Liver (tissue), 8 donors: ENCODE measurements at regions not wholly inside any gene's neighbourhood (a gene's known extent, or its start where the extent isn't known, plus 50 kb on each side); places are given as distances from the start of the nearest gene placed in this dataset.

ENCODE experiments used
- DNase-seq: peaks from one replicate; pipeline ENCODE4 v3.0.0-alpha.2; 2017; ENCODE audit warnings: low spot score
- H3K27ac ChIP-seq, 2 donors: one replicate each; pipeline ENCODE4 v1.7.0; 2013; ENCODE audit warnings: inconsistent platforms in 2 of 2, low read length in 2 of 2, control low read depth in 1 of 2, low read depth in 1 of 2, mild to moderate bottlenecking in 1 of 2
- H3K27me3 ChIP-seq, 4 donors: one replicate each; pipeline versions ENCODE4 v1.6.1 to v1.7.0; 2013; ENCODE audit warnings: low read length in 3 of 4, inconsistent platforms in 1 of 4, mild to moderate bottlenecking in 1 of 4, moderate library complexity in 1 of 4; ENCODE audit not compliant: control insufficient read depth in 4 of 4, insufficient read depth in 4 of 4
- H3K36me3 ChIP-seq, 4 donors: one replicate each; pipeline versions ENCODE4 v1.6.1 to v1.7.0; 2013; ENCODE audit warnings: low read length in 3 of 4, mild to moderate bottlenecking in 3 of 4, low read depth in 1 of 4, moderate library complexity in 1 of 4; ENCODE audit not compliant: control insufficient read depth in 4 of 4, insufficient read depth in 3 of 4
- H3K4me1 ChIP-seq, 4 donors: one replicate each; pipeline versions ENCODE4 v1.6.1 to v1.7.0; 2013; ENCODE audit warnings: low read length in 3 of 4, mild to moderate bottlenecking in 3 of 4, moderate library complexity in 1 of 4; ENCODE audit not compliant: control insufficient read depth in 4 of 4, insufficient read depth in 4 of 4
- H3K4me3 ChIP-seq, 3 donors: one replicate each; pipeline versions ENCODE4 v1.6.1 to v1.7.0; 2013; ENCODE audit warnings: low read length in 3 of 3, control low read depth in 1 of 3, low read depth in 1 of 3, mild to moderate bottlenecking in 1 of 3
- H3K9ac ChIP-seq, 2 donors: one replicate each; pipeline ENCODE4 v1.7.0; 2013; ENCODE audit warnings: low read length in 2 of 2, mild to moderate bottlenecking in 2 of 2, moderate library complexity in 2 of 2, control low read depth in 1 of 2, low read depth in 1 of 2
- H3K9me3 ChIP-seq, 4 donors: one replicate each; pipeline versions ENCODE4 v1.6.1 to v1.7.0; 2013; ENCODE audit warnings: low read length in 3 of 4; ENCODE audit not compliant: control insufficient read depth in 4 of 4
- ATF3 ChIP-seq: IDR thresholded peaks from 2 replicates; pipeline ENCODE4 v1.6.1; 2016; ENCODE audit warnings: antibody characterized with exemption
- CTCF ChIP-seq: fragments of 150-350 bp; IDR thresholded peaks from 2 replicates; pipeline ENCODE4 v1.5.1; 2017; ENCODE audit warnings: improper control_type of control experiment, low read depth, low read length; ENCODE audit not compliant: missing input control
- FOXA2 ChIP-seq: IDR thresholded peaks from 2 replicates; pipeline ENCODE4 v1.6.1; 2016; ENCODE audit warnings: antibody characterized with exemption
- GABPA ChIP-seq, 2 donors: IDR thresholded peaks in 1 of 2; conservative IDR thresholded peaks in 1 of 2; 2 replicates each; pipeline ENCODE4 v1.6.1; 2016; ENCODE audit warnings: antibody characterized with exemption in 2 of 2, mild to moderate bottlenecking in 1 of 2, moderate library complexity in 1 of 2
- HNF4A ChIP-seq, 2 donors: conservative IDR thresholded peaks; 2 replicates each; pipeline ENCODE4 v1.6.1; 2016; ENCODE audit warnings: antibody characterized with exemption in 2 of 2, mild to moderate bottlenecking in 2 of 2
- HNF4G ChIP-seq: IDR thresholded peaks from 2 replicates; pipeline ENCODE4 v1.6.1; 2016; ENCODE audit warnings: antibody characterized with exemption
- MAX ChIP-seq: IDR thresholded peaks from 2 replicates; pipeline ENCODE4 v1.6.1; 2016; ENCODE audit warnings: antibody characterized with exemption
- NR2F2 ChIP-seq: IDR thresholded peaks from 2 replicates; pipeline ENCODE4 v1.6.1; 2016; ENCODE audit warnings: antibody characterized with exemption
- RAD21 ChIP-seq, 2 donors: IDR thresholded peaks; 2 replicates each; pipeline ENCODE4 v1.6.1; 2016; ENCODE audit warnings: antibody characterized with exemption in 2 of 2, mild to moderate bottlenecking in 2 of 2
- REST ChIP-seq: IDR thresholded peaks from 2 replicates; pipeline ENCODE4 v1.6.1; 2016; ENCODE audit warnings: antibody characterized with exemption, mild to moderate bottlenecking
- SP1 ChIP-seq: IDR thresholded peaks from 2 replicates; pipeline ENCODE4 v1.6.1; 2018; ENCODE audit warnings: antibody characterized with exemption, mild to moderate bottlenecking
- TAF1 ChIP-seq: conservative IDR thresholded peaks from 2 replicates; pipeline ENCODE4 v1.6.1; 2016; ENCODE audit warnings: antibody characterized with exemption, mild to moderate bottlenecking
- YY1 ChIP-seq: IDR thresholded peaks from 2 replicates; pipeline ENCODE4 v1.6.1; 2016; ENCODE audit warnings: antibody characterized with exemption, mild to moderate bottlenecking
- ZBTB33 ChIP-seq: IDR thresholded peaks from 2 replicates; pipeline ENCODE4 v1.6.1; 2016; ENCODE audit warnings: antibody characterized with exemption
- WGBS: extraction: QIAGEN DNeasy Blood & Tissue Kit; methylation state at CpG from one replicate; pipeline ENCODE4 v1.1.7; 2013; 5-methylcytosine and 5-hydroxymethylcytosine counted together
- donor health status: healthy.
- donor health status: healthy.
- donor health status: healthy.
- donor health status: healthy.
- donor health status: healthy.

- TF ChIP-seq MAX (no peak), ZBTB33 (no peak), FOXA2 (no peak), GABPA (IDR thresholded peaks at IDR 0.05 in 1 of 2, conservative IDR thresholded peaks at IDR 0.05 in 1 of 2) (no peak), RAD21 (IDR thresholded peaks at IDR 0.05) (no peak), CTCF (no peak), NR2F2 (no peak), TAF1 (no peak), REST (no peak), SP1 (no peak), ATF3 (no peak), YY1 (no peak), HNF4A (conservative IDR thresholded peaks at IDR 0.05) (no peak)
- no peaks in the 10 kb centered on the region for H3K27me3 ChIP-seq
- H3K27ac ChIP-seq, result no peak overlapping the region
- WGBS, result 62% methylated on average over 3 of the region's 3 CpGs
- no peaks in the 10 kb centered on the region for H3K36me3 ChIP-seq
- H3K4me3 ChIP-seq, result no peak overlapping the region
- no peak overlapping the region for H3K9ac ChIP-seq
- no peaks in the 10 kb centered on the region for H3K9me3 ChIP-seq
- H3K4me1 ChIP-seq, result no peaks in the 10 kb centered on the region
- no peak for DNase-seq
Observed at GRCh38 chr10:85152496-85152895, 824.1 kb downstream of the CCSER2 start.

- TF ChIP-seq SP1, result no peak
- no peak for TF ChIP-seq TAF1
- no peak for TF ChIP-seq CTCF
- TF ChIP-seq RAD21 (IDR thresholded peaks at IDR 0.05), result no peak
- no peak for TF ChIP-seq NR2F2
- no peak for TF ChIP-seq HNF4G
- TF ChIP-seq ZBTB33, result no peak
- Histone ChIP-seq H3K36me3 (no peaks in the 10 kb centered on the region), H3K9ac (no peak overlapping the region), H3K4me3 (no peak overlapping the region), H3K27ac (no peak overlapping the region), H3K27me3 (no peaks in the 10 kb centered on the region), H3K4me1 (no peaks in the 10 kb centered on the region), H3K9me3 (no peaks in the 10 kb centered on the region)
- 92% methylated on average over 1 of the region's 1 CpG for WGBS
- DNase-seq, result no peak
Observed at GRCh38 chr10:85152911-85153310, 824.5 kb downstream of the CCSER2 start.
